GM21737 (cell line): ENCODE measurements at regions not wholly inside any gene's neighbourhood (a gene's known extent, or its start where the extent isn't known, plus 50 kb on each side); places are given as distances from the start of the nearest gene placed in this dataset.

Experiments used
- ATAC-seq: cut with Tn5 transposase; IDR thresholded peaks from one replicate; pipeline ENCODE4 v1.9.1; 2021; ENCODE audit warnings: mild to moderate bottlenecking, moderate library complexity; ENCODE audit not compliant: unreplicated experiment

DNA sequence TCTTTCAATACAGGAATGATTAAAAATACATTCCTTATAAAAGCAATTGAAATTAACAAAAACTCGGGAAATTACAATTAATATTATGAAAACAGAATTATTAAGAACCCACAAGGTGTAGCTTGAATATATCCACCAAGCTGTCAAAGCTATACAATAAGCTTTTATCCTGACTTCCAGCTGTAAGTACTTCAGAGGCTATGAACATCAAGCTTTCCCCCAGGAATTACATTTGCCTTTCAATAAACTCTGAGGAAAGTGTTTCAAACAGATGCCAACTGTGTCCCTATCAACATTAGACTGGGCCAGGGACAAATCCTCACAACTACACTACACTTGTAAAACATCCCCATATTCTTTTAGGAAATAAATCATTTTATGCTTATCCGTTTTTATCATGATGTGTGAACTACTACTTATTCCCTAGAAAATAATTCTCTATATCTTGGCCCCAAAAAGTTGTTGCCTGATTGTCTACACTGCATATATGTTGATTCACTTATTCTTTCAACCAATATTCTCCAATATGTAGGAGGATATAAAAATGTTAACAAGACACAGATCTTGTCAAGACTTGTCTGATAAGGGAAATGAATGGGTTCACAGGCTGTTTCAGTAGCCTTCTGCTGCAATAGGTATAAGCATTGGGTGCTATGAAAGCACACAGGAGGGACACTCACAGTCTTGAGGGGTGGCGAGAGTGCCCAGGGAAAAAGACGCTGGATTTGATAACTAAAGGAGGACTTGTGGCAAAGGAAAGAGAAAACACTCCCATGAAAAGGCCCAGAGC is 494.1 kb downstream of the CENPC start:
- no peak for ATAC-seq

DNA sequence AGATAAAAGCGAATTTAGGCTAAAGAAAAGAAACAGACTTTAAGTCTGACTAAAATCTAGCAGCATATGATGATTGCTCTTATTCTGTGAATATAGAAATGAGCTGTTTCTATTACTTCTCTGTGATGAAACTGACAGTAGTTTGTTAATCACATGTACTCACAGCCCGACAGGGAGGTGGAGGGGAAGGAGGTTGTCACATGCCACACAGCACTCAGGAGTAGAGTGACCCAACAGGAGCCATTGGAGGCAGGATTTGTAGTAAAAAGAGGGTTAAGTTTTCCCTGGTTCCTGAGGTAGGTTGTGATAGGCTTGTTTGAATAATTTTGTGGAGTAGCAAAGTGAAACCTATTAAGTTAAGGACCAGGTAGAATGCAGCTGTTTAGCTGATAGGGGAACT is 495.9 kb downstream of the CENPC start:
- no peak for ATAC-seq

DNA sequence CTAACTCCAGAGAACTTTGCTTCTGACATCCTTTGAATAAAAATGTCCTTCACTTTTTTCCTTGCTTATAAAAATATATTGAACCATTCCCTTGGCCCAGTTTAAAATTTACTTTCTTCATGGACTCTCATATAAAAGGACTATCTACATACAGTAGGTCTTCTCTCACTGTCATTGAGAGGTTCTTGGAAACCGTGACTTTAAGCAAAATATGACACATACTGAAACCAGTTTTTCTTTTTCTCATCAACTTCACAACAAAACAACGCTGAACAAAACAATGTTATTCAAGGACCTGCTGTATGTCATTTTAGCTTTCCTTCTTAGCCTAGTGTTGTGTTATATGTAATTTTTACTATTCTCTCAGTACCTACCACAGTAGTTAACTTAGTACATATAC is 496.8 kb downstream of the CENPC start:
- no peak for ATAC-seq

DNA sequence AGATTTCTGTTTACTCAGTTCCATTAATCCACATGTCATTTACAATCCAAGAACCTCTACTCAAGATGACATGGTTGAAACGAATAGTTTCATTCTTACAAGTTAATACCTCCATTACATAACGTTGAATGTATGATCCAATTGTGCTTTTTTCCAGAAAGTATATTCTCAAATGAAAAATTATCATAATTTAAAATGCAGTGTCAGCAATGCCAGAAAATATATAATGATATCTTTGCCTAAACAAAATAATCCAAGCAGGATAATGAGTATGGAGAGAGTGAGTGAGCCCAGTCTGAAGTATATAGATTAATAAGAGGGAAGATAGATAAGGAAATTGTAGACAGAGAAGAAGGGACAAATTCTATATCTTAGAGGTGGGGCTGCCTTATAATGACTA is 505.0 kb downstream of the CENPC start:
- ATAC-seq: no peak

DNA sequence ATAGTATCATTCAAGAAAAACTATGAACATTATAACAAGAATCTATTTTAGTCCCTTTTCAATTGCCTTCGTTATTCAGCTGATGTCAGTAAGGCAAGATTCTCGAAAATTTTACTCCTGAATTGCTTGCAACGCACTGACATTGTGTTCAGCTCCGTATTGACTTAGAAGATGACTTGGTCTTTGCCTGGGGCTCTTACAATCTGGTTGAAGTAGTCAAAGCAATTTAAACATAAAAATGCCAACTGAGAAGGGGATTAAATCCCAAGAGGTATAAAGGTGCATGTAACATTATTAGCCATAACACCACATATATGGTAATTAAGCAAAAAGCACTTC is 507.1 kb downstream of the CENPC start:
- ATAC-seq: no peak

DNA sequence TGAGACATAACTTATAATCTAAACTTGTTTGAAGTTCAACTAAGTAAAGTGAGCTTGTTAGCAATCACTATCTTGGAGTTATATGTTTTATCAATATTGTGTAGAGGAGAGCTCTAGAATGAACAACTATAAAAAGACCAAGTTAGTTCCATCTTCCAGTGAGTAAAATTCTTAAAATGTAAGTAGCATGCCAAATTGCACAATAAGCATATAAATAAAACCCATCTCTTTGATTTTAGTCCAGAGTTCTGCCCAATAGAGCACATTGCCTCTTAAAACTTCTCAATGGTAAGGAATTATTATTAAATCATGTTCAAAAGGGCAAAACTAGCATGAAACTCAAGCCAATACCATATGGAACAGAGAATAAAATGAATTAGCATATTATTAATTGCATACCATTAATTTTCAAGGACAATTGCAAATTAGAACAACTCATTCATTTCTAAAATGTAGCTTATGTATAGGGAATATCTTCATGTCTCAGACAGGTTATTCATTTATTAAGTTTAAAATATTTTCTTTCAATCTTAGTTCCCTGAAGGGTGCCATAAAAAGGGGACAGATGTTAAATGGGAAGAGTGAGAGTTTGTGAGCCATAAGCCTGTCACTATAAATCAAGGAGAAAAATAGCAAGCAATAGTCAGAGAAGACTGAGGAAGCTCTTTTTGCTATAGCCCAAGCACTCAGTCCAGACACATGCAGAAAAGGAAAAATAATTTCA is 507.6 kb downstream of the CENPC start:
- no peak for ATAC-seq

DNA sequence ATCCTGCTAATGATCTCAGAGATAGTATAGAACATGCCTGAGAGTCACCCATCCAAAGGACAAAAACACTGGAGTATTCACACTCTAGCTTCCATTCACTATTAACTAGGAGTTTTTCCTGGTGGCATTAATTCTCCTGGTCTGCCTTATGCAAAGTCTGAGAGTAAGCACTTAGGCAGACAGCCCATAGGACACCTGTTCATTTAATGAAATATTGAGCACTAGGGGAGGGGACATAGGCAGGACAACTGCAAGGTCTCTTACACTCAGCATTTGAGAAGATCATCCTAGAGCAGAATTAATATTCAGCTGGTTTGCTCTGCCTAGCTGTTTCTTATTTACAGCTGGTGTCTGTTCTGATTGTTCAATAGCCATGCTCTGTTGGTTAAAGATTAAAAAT is 508.5 kb downstream of the CENPC start:
- ATAC-seq: no peak

DNA sequence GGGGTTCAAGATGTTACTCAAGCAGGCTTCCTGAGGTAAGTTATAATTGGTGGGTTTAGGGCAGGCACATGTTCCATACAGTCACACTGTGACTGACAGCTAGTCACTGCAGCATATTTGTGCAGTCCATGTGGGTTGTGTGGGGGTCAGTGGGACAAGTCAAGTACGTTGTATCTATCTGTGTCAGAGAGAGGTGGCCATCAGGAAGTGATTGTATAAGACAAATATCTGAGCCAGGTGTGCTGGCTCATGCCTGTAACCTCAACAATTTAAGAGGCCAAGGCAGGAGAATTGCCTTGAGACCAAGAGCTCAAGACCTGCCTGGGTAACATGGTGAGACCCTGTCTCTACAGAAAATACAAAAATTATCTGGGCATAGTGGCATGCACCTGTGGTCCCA is 509.3 kb downstream of the CENPC start:
- no peak for ATAC-seq

DNA sequence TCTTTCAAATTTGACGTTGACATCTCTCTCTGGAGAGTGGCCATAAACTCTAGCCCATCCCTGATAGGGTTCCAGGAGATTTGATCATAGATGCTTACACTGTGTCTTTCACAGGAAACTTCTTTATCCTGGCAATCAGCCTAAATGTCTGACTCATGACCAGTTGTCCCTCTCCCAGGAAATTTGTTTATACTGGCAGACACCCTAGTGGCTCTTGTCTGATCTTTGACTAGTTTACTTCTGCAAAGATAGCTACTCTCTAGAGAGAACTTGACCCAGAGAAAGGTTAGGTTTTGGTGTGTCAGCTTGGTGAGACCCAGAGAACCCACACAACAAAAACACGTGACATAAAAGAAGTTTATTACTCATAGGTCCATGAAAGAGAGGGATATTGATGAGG is 509.8 kb downstream of the CENPC start:
- no peak for ATAC-seq

DNA sequence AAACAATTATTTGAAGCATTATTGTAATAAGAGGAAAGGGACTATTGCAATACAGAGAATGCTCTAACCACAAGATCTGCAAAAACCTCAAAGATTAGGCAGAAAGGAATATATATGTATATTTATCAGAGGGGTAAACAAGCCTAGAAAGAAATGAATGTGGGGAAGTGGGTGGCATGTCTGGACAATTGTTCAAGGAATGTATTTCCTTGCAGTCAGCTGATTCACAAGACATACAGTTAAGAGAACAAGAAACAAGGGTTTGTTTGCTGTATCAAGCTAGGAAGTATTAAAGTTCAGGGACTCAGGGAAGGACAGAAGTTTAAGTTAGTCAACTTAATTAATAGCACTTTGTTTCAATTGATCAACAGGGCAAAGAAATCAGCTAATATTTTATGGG is 514.7 kb downstream of the CENPC start:
- ATAC-seq: no peak

DNA sequence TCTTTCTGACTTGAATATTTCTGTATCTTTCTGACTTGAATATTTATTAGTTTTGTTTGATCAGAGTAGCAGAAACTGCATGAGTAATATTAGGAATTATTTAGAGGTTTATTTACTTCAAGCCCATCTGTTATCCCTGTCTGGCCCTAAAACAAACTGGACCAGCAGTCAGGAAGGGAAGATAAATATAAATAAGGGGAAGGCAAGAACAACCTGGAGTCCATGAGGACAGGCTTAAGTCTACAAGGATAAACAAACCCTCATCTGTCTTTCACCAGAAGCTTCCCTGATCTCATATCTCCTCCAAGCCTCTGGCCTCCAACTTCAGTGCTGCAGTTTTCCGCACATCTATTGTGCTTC is 524.9 kb downstream of the CENPC start:
- no peak for ATAC-seq

DNA sequence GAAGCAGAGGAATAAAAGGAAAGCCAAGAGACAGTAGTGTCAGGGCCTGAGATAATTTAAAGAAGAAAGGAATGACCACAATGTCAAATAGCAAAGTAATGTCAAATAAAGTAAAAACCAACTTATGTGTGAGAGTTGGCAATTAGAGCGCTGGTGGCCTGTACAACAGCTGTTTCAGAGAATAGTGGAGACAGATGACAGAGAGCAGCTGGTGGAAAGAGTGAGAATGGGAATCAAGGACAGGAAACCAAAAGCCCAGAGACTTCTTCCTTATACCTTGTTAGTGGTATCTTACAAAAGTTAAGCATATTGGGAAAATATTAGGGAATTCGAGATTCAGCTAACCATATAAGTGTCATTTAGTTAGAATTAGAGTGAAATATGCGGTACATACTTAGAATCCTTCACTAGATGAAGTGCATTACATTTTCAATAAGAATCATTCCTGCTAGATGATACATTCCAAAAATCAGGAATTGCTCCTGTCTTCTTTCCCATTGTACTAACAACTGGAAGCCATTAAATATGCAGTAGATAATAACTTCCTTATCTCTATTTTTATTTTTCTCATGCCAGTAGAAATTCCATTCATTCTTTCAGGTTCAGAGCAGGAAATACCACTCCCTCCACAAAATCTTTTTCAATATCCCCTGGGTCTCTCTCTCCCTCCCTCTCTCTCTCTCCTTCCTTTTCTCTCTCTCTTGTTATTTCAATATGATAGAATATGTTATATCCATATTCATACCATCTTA is 525.4 kb downstream of the CENPC start:
- ATAC-seq: no peak

DNA sequence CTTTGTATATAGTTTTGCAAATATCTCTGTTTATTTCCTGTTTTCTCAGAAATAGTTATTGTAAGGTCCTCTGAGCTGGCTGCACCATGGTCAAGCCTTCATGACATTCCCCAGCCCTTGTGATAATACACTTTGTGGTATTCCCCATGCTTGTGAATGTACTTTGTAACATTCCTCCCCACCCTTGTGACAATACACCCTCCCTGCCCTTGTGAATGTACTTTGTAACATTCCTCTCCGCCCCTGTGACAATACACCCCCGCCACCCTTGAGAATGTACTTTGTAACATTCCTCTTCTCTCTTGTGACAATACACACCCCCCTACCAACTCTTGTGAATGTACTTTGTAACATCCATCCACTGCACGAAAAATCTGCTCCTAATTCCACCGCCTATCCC is 530.7 kb downstream of the CENPC start:
- no peak for ATAC-seq

DNA sequence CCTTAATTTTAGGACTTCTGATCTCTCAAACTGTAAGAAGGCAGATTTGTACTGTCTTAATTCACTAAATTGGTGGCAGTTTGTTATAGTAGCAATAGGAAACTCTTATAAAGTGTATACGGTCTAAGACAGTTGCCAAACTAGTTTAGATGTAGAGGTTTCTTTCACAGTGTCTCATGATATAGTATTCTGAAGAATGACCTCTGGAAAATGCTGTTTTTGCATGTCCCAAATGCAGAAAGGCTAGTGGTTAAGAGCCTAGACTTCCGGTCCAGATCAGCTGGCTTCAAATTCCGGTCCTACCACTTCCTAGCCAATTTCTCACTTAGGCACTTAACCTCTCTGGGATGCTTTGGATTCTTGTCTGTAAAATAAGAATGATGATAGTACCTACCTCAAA is 538.5 kb downstream of the CENPC start:
- no peak for ATAC-seq

DNA sequence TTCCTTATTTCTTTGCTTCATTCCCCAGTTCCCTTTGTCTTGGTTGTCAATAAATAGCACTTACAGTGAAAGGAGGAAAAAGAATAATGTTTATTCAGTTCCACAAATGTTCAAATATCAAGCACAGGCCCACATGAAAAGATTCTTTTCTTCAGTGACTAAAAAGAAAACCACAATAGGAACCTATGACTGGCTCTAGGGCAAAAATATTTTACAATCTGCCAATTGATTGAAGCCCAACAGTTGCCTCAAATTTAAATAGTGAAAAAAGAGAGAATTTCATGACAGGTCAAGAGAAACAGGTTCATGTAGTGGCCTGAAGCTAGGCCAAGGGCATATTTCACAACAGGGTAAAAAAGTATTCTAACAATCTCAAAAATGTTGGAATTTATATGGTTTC is 553.8 kb downstream of the CENPC start:
- no peak for ATAC-seq

DNA sequence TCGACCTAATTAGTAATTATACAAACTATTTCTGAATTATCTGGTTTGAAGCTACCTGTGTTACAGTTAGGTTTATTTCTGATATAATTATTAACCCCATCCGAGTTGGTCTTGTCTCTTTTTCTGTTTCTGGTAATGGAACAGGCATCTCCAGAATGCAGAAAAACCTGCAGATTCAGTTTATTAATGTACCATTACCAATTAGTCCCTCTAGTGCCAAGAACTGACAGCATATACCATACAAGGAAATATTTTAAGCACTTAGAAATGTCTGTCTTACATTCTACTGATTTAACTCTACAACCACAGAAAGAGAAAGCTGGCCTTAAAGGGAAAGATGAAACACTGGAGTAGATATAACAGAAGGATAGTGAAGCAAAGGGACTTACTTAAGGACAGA is 570.6 kb downstream of the CENPC start:
- no peak for ATAC-seq

DNA sequence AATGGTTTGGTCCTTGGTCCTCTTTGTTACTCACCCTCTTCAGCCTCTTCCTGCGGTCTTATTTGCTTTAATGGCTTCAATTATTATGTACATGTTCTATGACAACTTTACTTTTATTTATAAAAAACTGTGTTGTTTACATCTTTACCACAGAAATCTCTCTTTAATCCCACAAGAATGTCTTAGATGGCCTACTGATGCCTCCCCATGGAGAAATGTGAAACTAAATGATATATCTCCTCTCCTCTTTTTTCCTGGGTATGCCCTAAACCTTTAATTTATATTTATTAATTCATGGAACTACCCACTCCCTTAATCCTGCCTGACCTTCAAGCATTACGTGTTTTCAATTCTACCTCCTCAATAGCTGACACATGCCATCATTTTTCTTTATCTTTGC is 573.2 kb downstream of the CENPC start:
- ATAC-seq: no peak

DNA sequence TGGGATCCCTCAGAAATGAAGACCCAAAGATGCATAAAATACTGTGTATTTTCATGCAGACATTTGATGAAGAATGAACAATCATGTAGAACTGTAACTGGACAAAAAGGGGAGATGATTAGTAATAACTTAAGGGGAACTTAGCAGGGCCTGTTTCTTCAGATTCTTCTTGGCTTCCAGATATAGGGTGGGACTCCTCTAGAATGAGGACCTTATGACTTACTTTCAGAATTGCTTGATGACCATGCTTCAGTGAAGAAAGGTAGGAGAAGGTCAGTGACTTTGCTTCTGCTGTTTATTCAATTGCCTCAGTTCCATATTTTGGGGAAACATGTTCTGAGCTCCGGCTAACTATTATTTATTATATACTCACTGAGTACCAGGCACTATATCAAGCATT is 580.8 kb downstream of the CENPC start:
- ATAC-seq: no peak

DNA sequence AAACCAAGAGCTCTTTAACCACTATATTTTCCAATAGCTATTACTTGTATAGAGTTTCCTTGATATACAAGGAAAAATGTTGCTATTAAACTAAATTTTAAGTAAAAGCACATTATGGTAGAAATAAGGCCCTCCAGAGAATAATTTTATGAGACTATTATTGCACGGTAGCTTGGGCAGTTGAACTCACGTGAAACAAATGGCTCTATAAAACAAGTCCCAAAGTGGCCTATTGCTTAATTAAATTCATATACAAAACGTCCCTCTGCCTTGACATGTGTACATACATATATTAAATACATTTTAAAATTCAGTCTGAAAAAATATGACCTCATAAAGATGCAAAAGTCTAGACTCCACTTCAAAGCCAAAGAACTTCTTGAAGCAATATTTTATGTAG is 582.2 kb downstream of the CENPC start:
- no peak for ATAC-seq

DNA sequence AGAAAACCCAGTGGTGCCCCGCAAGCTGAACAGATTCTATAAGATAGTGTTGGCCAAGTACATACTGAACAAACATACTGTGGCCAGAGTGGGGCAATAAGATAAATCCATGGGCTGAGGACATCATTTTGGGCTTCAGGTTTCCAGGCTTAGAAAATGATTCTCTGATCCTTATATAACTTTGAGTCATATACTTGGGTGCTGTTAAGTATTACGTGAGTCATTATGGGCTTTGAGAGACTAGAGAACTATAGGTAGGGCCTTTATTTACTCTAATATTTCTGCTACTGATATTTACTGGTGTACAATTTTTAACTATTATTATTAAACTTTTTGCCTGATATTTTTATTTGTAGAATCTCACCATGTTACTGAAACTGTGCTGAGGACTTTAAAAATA is 586.1 kb downstream of the CENPC start:
- ATAC-seq: no peak

DNA sequence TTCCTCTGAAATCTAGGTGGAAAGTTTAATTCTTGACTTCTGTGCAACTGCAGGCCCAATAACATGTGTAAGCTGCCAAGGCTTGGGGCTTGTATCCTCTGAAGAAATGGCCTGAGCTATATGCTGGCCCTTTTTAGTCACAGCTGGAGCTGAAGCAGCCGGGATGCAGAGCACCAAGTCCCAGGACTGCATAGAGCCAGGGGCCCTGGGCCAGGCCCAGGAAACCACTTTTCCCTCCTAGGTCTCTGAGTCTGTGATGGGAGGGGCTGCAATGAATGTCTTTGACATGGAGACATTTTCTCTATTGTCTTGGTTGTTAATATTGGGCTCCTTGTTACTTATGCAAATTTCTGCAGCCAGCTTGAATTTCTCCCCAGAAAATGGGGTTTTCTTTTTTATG is 588.5 kb downstream of the CENPC start:
- no peak for ATAC-seq

DNA sequence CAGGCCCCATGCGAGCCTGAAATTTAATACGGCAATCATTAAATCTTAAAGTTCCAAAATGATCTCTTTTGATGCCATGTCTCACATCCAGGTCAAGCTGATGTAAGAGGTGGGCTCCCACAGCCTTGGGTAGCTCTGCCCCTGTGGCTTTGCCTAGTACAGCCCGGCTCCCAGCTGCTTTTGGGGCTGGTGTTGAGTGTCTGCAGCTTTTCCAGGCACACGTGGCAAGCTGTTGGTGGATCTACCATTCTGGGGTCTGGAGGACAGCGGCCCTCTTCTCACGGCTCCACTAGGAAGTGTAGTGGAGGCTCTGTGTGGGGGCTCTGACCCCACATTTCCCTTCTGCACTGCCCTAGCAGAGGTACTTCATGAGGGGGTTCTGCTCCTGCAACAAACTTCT is 588.9 kb downstream of the CENPC start:
- ATAC-seq: no peak
